ENCODE measurements at regions not wholly inside any gene's neighbourhood (a gene's known extent, or its start where the extent isn't known, plus 50 kb on each side); places are given as distances from the start of the nearest gene placed in this dataset.

DNA sequence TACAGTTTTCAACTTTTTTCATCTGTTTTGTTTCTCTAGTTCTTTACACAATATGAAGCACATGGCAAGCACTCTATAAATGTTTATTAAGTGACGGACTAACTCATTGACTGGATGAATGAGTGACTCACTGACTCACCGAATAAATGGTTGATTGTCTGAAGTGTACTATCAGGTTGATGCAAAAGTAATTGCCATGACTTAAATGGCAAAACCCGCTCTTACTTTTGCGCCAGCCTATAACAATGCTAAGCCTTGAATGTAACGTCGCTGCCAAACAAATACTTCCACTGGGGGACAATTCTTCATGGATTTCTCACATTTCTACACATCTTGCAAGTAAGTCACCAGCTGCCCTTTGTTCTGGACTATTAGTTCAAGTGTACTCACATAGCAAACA is 109.0 kb upstream of the KCTD3 start:
- DNase-seq (ENCODE audit: low spot score in 2 of 2) = no peak
- Histone ChIP-seq H3K4me1 (no peaks in the 10 kb centered on the region), H3K36me3 (no peaks in the 10 kb centered on the region), H3K27me3 (no peaks in the 10 kb centered on the region), H3K27ac (peak overlapping the region in 1 of 4 donors; percentile 34), H3K9me3 (no peaks in the 10 kb centered on the region), H3K4me3 (no peak overlapping the region)
- 55% methylated on average over 6 of the region's 6 CpGs for WGBS, 2 donors
- TF ChIP-seq, protein P1, sequence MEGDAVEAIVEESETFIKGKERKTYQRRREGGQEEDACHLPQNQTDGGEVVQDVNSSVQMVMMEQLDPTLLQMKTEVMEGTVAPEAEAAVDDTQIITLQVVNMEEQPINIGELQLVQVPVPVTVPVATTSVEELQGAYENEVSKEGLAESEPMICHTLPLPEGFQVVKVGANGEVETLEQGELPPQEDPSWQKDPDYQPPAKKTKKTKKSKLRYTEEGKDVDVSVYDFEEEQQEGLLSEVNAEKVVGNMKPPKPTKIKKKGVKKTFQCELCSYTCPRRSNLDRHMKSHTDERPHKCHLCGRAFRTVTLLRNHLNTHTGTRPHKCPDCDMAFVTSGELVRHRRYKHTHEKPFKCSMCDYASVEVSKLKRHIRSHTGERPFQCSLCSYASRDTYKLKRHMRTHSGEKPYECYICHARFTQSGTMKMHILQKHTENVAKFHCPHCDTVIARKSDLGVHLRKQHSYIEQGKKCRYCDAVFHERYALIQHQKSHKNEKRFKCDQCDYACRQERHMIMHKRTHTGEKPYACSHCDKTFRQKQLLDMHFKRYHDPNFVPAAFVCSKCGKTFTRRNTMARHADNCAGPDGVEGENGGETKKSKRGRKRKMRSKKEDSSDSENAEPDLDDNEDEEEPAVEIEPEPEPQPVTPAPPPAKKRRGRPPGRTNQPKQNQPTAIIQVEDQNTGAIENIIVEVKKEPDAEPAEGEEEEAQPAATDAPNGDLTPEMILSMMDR (IDR thresholded peaks at IDR 0.05) = no peak
- TF ChIP-seq POLR2A (IDR thresholded peaks at IDR 0.05) = no peak
- no peak for TF ChIP-seq EP300 (IDR thresholded peaks at IDR 0.05)

DNA sequence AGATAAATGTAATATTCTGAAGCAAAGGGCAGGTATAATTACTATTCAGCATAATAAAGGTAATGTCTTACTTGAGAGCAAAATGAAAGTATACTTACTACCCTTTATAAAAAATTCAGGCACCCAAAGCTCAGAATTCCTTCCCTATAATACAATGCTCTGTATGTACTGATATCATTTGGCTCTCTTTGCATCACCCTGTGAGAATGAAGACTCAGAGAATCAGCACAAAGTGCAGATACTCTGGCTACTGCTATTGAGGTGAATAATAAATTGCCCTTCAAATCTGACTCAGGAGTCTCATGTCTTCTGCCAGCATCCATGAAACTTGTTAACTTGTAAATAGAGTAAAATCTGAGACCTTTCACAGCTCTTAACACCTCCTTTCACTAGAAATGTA is 108.5 kb upstream of the KCTD3 start:
- no peak for DNase-seq (ENCODE audit: low spot score in 2 of 2)
- Histone ChIP-seq H3K9me3 (no peaks in the 10 kb centered on the region), H3K36me3 (no peaks in the 10 kb centered on the region), H3K4me1 (no peaks in the 10 kb centered on the region), H3K27me3 (no peaks in the 10 kb centered on the region), H3K27ac (no peak overlapping the region), H3K4me3 (no peak overlapping the region)
- TF ChIP-seq, protein P1 (IDR thresholded peaks at IDR 0.05) = no peak
- TF ChIP-seq EP300 (IDR thresholded peaks at IDR 0.05) (no peak), POLR2A (IDR thresholded peaks at IDR 0.05) (no peak)

DNA sequence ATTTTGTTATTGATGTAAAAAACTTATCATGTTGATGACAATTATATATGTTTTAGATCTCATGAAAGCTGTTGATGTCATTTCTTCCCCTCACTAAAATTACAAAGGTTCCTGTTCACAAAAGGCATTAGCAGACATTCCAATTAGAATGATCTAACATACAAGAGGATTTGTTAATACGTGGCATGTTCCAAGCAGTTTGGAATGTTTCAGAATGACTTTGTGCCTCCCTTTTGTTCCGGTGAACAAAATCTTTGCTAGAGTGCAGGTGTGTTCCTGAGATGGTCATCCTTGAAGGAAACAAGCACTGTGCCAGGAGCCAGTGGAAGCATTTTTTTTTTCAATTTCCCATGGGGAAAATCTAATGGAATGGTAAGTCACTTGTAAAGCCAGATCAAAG is 108.0 kb upstream of the KCTD3 start:
- no peak for DNase-seq (ENCODE audit: low spot score in 2 of 2)
- Histone ChIP-seq H3K36me3 (no peaks in the 10 kb centered on the region), H3K9me3 (no peaks in the 10 kb centered on the region), H3K27me3 (no peaks in the 10 kb centered on the region), H3K4me3 (no peak overlapping the region), H3K27ac (no peak overlapping the region), H3K4me1 (no peaks in the 10 kb centered on the region)
- WGBS, 2 donors = 30 to 33% methylated on average over 2 of the region's 2 CpGs
- TF ChIP-seq, protein P1 (IDR thresholded peaks at IDR 0.05) = no peak
- TF ChIP-seq POLR2A (IDR thresholded peaks at IDR 0.05) = no peak
- TF ChIP-seq EP300 (IDR thresholded peaks at IDR 0.05) = no peak

DNA sequence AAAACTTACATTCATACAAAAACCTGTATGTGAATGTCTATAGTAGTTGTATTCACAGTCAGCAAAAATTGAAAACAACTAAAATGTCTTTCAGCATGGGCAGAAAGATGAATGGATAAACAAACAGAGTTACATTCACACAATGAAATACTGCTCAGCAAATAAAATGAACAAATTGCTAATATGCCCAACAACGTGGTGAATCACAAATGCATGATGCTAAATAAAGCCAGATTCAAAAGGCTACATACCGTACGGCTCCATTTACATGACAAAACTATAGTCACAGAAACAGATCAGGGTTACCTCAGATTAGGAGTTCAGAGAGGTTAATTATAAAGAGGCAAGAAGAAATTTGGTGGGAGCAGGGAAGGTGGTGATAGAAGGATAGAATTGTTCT is 100.7 kb upstream of the KCTD3 start:
- TF ChIP-seq EP300 (IDR thresholded peaks at IDR 0.05) (no peak), POLR2A (IDR thresholded peaks at IDR 0.05) (no peak)
- TF ChIP-seq, protein P1 (IDR thresholded peaks at IDR 0.05) = no peak
- no peaks in the 10 kb centered on the region for H3K27me3 ChIP-seq
- H3K27ac ChIP-seq = no peak overlapping the region
- no peak overlapping the region for H3K4me3 ChIP-seq
- WGBS, 2 donors = 51 to 55% methylated on average over 3 of the region's 3 CpGs
- no peaks in the 10 kb centered on the region for H3K36me3 ChIP-seq
- no peak for DNase-seq (ENCODE audit: low spot score in 2 of 2)
- H3K4me1 ChIP-seq = no peaks in the 10 kb centered on the region
- no peaks in the 10 kb centered on the region for H3K9me3 ChIP-seq

DNA sequence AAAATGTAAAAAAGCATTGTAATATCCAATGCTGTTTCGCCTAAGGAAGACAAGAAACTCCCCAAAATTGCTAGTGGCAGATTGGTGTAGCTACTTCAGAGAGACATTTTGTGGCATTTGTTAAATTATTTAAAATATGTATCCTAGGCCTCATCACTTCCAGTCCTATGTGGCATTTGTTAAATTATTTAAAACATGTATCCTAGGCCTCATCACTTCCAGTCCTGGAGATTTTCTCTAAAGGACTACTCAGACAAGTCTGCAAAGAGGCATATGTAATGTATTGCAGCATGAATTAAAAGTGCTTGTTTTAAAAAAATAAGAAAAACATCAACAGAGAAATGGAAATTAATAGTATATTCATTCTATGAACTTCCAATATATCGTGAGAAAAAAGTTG is 95.6 kb upstream of the KCTD3 start:
- WGBS, 2 donors = 86 to 95% methylated on average over 2 of the region's 2 CpGs
- H3K36me3 ChIP-seq = no peaks in the 10 kb centered on the region

More for the DNA sequence above, 95.6 kb upstream of the KCTD3 start:
- Histone ChIP-seq H3K4me3 (no peak overlapping the region), H3K4me1 (no peaks in the 10 kb centered on the region), H3K9me3 (no peaks in the 10 kb centered on the region), H3K27me3 (no peaks in the 10 kb centered on the region), H3K27ac (no peak overlapping the region)
- TF ChIP-seq EP300 (IDR thresholded peaks at IDR 0.05) (no peak), POLR2A (IDR thresholded peaks at IDR 0.05) (no peak)
- TF ChIP-seq, protein P1 (IDR thresholded peaks at IDR 0.05) = no peak
- DNase-seq (ENCODE audit: low spot score in 2 of 2) = no peak

All from tibial nerve (tissue), 4 donors.